Fibroblast of skin of back (primary cell): ENCODE measurements at regions not wholly inside any gene's neighbourhood (a gene's known extent, or its start where the extent isn't known, plus 50 kb on each side); places are given as distances from the start of the nearest gene placed in this dataset.
"Not testable (repeated sequence)": the region's sequence is repeated elsewhere in the genome, so short reads cannot be mapped to it uniquely, and the experiment has no call there.

Experiments
- DNase-seq: peaks from one replicate; pipeline ENCODE4 v3.0.0-alpha.2; 2013

DNA sequence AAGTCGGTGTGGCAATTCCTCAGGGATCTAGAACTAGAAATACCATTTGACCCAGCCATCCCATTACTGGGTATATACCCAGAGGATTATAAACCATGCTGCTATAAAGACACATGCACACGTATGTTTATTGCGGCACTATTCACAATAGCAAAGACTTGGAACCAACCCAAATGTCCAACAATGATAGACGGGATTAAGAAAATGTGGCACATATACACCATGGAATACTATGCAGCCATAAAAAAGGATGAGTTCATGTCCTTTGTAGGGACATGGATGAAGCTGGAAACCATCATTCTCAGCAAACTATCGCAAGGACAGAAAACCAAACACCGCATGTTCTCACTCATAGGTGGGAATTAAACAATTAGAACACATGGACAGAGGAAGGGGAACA is 80.6 kb upstream of the ST3GAL5 start:
- DNase-seq = not testable (repeated sequence)

- DNase-seq = not testable (repeated sequence)
These were observed 77.0 kb upstream of the ST3GAL5 start for GRCh38 chr2:85965770-85966169.

DNA sequence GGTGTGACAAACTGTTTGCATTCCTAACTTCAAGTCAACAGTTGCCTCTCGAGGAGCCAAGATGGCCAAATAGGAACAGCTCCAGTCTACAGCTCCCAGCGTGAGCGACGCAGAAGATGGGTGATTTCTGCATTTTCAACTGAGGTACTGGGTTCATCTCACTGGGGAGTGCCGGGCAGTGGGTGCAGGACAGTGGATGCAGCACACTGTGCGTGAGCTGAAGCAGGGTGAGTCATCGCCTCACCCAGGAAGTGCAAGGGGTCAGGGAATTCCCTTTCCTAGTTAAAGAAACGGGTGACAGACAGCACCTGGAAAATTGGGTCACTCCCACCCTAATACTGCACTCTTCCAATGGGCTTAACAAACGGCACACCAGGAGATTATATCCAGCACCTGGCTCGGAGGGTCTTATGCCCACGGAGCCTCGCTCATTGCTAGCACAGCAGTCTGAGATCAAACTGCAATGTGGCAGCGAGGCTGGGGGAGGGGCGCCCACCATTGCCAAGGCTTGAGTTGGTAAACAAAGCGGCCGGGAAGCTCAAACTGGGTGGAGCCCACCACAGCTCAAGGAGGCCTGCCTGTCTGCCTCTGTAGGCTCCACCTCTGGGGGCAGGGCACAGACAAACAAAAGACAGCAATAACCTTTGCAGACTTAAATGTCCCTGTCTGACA is 75.1 kb upstream of the ST3GAL5 start:
- DNase-seq = not testable (repeated sequence)

- no peak for DNase-seq
These were observed 74.3 kb upstream of the ST3GAL5 start for GRCh38 chr2:85963068-85963467.

DNA sequence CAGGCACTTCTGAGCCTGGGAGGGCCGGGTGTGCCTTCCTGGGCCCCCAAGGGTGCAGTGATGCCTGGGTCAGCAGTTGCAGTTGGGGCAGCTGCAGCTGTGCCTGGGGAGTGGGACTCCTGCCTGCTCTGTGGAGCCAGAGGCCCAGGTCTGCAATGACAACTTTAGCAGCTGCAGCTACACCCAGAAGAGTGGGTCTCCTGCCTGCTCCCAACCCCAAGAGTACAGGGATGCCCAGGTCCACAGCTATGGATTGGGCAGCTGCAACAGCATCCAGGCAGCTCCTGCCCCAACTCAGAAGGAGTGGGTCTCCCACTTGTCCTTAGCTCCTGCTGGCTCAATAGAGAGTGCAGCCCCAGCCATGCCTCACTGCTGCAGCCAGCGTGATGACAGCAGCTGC is 73.0 kb upstream of the ST3GAL5 start:
- DNase-seq = no peak

DNA sequence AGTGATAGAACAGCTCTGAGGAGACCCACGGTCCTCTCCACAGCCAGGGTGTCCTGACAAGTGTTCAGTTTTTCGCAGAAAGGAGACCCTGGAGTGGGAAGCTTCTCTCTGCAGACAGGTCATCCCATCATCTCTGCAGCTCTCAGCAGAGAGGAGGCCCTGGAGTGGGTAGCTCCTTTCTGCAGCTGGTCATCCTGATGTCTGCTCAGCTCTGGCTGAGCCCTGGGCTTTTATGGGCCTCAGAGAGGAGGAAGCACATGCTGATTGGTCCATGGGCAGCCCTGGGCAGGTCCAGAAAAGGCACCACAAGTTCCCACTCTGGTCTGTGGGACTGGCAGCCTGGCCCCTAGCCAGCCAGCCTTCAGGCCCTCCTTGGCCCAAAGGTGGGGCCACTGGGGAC is 72.3 kb upstream of the ST3GAL5 start:
- no peak for DNase-seq

GRCh38 chr2:85959826-85960225 is 71.0 kb upstream of the ST3GAL5 start:
- DNase-seq = peak; percentile 34

DNA sequence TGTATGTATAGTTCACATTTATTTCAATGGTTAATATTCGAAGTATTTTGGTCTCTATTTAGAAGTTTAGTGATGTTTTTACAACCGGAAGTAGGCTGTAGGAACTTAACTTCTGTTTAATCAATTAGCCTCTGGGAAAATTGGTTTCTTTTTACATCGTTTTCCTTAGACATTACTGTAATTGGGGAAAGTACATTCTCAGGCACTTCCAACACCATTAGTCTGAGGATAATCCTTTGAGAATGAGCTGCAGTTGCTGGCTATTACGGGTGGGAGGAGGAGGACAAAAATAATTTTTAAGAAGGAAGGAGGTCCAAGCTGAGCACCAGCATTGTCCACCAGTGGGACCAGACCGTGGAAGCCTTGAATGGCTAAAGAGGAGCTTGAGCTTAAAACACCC is 70.4 kb upstream of the ST3GAL5 start:
- no peak for DNase-seq

DNA sequence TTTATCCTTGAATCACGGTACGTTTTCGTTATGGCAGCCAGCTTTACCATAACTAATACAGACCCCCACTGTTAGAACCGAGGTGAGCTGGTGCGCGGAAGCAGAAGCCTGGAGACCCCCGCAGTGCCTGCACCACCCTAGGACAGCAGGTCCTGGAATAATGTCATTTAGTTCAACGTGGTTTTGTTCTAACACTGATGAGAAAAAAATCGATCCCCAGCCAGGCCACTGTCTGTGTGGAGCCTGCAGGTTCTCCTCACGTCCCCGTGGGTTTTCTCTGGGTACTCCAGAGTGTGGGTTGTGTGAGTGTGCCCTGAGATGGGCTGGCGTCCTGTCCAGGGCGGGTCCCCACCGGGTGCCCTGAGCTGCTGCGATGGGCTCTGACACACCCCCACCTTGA is 69.9 kb upstream of the ST3GAL5 start:
- DNase-seq = no peak

- peak; percentile 29 for DNase-seq
These were observed 68.5 kb upstream of the ST3GAL5 start for GRCh38 chr2:85957256-85957655.

- DNase-seq = no peak
These were observed 67.9 kb upstream of the ST3GAL5 start for GRCh38 chr2:85956646-85957039.

DNA sequence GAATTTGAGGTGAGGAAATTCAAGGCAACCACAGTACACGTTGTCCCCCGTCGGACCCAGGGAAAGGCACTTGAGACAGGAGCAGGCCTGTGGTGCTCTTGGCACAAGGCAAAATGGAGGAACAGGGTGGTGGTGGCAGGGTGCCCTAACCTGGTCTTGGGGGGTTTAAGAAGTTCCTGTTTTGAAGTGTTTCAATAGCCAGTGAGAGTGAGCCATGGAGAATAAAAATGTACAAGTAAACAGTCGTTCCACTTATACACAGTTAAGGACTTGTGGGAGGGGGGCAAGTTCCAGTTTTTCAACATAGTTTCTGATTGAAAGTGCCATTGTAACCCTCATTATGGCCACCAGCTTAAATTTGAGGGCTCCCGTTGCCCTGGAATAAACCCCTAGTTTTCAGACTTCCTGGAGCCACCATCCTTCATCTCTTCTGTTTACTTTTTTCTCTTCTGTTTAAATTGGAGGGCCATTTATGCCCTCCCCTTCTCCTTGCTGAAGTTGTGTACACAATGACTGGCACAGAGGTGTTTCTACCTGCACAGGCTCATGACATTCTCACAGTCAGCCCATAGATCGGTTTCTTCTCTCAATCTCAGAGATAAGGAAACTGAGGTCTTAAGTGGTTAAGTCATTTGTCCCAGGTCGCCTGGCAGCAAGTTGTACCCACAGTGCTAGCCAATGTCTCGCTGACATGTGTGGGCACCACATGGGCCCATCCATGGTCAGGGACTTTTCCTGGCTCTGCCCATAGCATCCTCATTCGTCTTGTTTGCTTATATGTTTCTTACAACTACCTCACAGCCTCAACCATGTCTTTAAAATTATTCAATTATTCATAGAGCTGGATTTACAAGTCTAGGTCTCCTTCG is 66.0 kb upstream of the ST3GAL5 start:
- DNase-seq = no peak

GRCh38 chr2:85954192-85954589 is 65.4 kb upstream of the ST3GAL5 start:
- DNase-seq = no peak

- DNase-seq = no peak
These were observed 64.7 kb upstream of the ST3GAL5 start for GRCh38 chr2:85953476-85953875.

DNA sequence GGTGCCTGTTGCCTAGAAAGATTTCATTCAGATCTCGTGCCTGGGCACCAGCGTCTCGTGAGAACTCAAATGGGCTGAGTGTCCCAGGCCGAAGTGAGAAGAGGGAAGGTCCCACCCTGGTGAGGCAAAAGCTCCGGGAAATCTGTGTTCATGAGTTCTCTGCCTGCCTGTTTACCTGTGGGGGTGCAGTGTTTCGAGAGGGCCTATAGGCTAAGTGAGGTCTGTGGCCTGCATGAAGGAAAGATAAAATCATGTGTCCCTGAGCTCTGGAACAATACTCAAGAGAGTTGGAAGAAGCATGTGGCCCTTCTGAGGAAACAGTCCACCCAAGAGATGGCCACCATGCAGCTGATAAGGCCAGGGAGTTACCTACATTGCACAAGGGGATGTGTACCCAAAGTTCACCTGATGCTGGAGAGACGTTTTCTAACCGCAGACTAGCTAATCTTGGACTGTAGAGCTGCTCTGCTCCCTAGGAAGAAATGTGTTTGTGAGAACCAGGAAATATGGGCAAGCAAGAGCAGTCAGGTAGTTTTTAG is 63.5 kb upstream of the ST3GAL5 start:
- DNase-seq = no peak

DNA sequence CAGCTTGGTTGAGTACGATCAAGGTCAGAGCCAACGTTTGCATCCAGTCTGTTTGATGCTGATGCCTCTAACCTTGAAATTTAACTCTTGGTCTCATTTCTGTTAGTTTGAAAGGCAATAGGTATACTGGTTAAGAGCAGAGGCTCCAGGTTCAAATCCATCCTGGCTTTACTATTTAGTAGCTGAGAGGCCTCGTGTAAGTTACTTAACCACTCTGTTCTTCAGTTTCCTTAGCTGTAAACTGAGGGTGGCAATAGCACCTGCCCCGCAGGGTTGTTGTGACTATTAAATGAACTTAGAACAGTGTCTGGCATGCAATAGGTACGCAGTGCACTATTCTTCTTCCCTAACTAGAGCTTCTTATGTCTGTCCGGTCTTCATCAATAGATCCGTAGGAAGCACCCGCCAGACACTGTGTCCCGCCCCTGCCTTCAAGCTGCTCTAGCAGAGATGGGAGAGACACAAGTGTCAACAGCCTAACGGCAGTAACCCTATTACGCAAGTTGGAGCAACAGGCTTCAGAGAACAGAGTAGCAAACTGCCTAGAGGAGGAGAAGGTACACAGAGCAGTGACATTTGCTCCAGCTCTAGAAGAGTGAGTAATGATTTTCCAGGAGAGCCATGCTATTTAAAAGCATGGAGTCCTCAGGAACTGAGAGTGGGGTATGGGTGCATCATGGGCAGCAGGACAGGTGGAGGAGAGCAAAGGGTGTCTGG is 62.7 kb upstream of the ST3GAL5 start:
- no peak for DNase-seq

DNA sequence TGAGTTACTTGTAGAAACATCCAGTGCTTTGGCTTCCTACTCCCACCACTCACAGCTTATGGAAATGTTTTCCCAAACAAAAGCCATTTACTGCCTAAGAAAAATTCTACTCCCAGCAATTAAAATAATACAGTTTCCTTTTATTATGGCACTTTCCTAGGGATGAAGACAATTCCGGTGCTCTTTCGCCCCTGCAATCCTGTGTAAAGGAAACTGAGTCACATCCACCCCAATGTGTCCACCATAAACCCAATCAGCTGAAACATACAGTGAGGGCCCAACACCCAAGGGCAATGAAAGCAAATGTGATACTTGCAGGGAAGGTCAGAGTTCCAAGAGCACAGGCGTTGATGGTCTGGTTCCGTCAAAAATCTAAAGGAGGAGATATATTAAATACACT is 62.0 kb upstream of the ST3GAL5 start:
- DNase-seq = no peak

GRCh38 chr2:85949280-85949679 is 60.5 kb upstream of the ST3GAL5 start:
- DNase-seq = no peak

- no peak for DNase-seq
These were observed 58.8 kb upstream of the ST3GAL5 start for GRCh38 chr2:85947593-85947992.

GRCh38 chr2:85945586-85945985 is 56.8 kb upstream of the ST3GAL5 start:
- DNase-seq = no peak

DNA sequence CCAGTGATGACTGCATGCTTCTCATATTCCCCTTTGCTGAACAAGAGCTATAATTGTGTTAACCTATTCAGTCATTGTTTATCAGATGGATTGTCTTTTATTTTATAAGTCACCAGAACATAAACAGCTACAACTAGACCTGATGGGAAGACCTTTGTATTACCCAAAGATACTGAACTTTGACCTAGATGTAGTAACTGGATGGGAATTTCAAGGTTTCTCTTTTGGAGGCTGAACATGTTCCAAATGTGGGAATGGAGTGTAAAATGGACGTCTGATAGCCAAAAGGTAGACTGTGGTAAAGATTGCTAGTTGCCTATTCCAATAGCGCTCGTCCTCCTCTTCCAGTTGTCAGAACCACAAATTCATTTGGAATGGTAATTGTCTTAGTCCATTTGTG is 56.4 kb upstream of the ST3GAL5 start:
- DNase-seq = no peak

DNA sequence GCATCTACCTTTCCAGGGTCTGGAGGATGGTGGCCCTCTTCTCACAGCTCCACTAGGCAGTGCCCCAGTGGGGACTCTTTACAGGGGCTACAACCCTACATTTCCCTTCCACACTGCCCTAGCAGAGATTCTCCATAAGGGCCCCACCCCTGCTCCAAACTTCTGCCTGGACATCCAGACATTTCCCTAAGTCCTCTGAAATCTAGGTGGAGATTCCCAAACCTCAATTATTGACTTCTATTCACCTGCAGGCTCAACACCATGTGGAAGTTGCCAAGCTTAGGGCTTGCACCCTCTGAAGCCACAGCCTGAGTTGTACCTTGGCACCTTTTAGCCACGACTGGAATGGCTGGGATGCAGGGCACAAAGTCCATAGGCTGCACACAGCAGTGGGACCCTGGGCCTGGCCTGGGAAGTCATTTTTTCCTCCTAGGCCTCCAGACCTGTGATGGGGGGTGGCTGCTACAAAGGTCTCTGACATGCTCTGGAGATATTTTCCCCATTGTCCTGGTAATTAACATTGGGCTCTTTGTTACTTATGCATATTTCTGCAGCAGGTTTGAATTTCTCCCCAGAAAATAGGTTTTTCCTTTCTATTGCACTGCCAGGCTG is 53.7 kb upstream of the ST3GAL5 start:
- DNase-seq = no peak

DNA sequence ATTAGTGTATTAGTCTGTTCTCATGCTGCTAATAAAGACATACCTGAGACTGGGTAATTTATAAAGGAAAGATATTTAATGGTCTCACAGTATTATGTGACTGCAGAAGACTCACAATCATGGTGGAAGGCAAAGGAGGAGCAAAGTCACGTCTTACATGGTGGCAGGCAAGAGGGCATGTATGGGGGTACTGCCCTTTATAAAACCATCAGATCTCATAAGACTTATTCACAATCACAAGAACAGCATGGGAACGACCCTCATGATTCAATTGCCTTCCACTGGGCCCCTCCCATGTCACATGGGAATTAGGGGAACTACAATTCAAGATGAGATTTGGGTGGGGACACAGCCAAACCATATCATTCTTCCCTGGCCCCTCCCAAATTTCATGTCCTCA is 52.7 kb upstream of the ST3GAL5 start:
- DNase-seq = not testable (repeated sequence)
